Endometrium (tissue), 2 donors: ENCODE measurements at regions not wholly inside any gene's neighbourhood (a gene's known extent, or its start where the extent isn't known, plus 50 kb on each side); places are given as distances from the start of the nearest gene placed in this dataset.

Experiments
- FAIRE-seq: peaks from 2 replicates; lab custom pipeline; 2012; peaks lifted over from hg19 to GRCh38; lab: Jason Lieb, UNC
- donor health status: control.
- donor health status: control.

GRCh38 chr18:10033016-10033399 lies 119.2 kb downstream of the VAPA start:
- no peak for FAIRE-seq

- no peak for FAIRE-seq
Observed at GRCh38 chr18:10035281-10035991, 121.6 kb downstream of the VAPA start.

GRCh38 chr18:10036479-10036878 lies 122.7 kb downstream of the VAPA start:
- FAIRE-seq = no peak

- no peak for FAIRE-seq
Observed at GRCh38 chr18:10037181-10037580, 123.4 kb downstream of the VAPA start.

GRCh38 chr18:10038268-10038667 lies 124.5 kb downstream of the VAPA start:
- FAIRE-seq = no peak

- FAIRE-seq = no peak
Observed at GRCh38 chr18:10040287-10041011, 126.6 kb downstream of the VAPA start.

- FAIRE-seq = no peak
Observed at GRCh38 chr18:10041180-10041579, 127.4 kb downstream of the VAPA start.

- FAIRE-seq = no peak
Observed at GRCh38 chr18:10042492-10042891, 128.7 kb downstream of the VAPA start.

GRCh38 chr18:10044054-10044453 lies 130.2 kb downstream of the VAPA start:
- FAIRE-seq = no peak

- FAIRE-seq = no peak
Observed at GRCh38 chr18:10045296-10045891, 131.6 kb downstream of the VAPA start.

GRCh38 chr18:10046178-10046807 lies 132.5 kb downstream of the VAPA start:
- FAIRE-seq = no peak

GRCh38 chr18:10047237-10047636 lies 133.4 kb downstream of the VAPA start:
- no peak for FAIRE-seq

GRCh38 chr18:10049747-10050146 lies 135.9 kb downstream of the VAPA start:
- no peak for FAIRE-seq

- no peak for FAIRE-seq
Observed at GRCh38 chr18:10050956-10051355, 137.1 kb downstream of the VAPA start.

GRCh38 chr18:10051877-10052631 lies 138.2 kb downstream of the VAPA start:
- peak; percentile 94 for FAIRE-seq

GRCh38 chr18:10052871-10053270 lies 139.1 kb downstream of the VAPA start:
- FAIRE-seq = no peak

GRCh38 chr18:10053861-10054260 lies 140.0 kb downstream of the VAPA start:
- FAIRE-seq = no peak

GRCh38 chr18:10054366-10054765 lies 140.6 kb downstream of the VAPA start:
- FAIRE-seq = no peak

GRCh38 chr18:10055125-10055750 lies 141.4 kb downstream of the VAPA start:
- FAIRE-seq = no peak

GRCh38 chr18:10056506-10056905 lies 142.7 kb downstream of the VAPA start:
- FAIRE-seq = no peak

GRCh38 chr18:10057401-10057893 lies 143.6 kb downstream of the VAPA start:
- no peak for FAIRE-seq
